Cardiac fibroblast (primary cell): ENCODE measurements at regions not wholly inside any gene's neighbourhood (a gene's known extent, or its start where the extent isn't known, plus 50 kb on each side); places are given as distances from the start of the nearest gene placed in this dataset.

Experiments used
- DNase-seq, 2 donors: peaks; one replicate each; pipeline versions ENCODE4 v3.0.0 to v3.0.0-alpha.2; 2010; ENCODE audit warnings: low read depth in 2 of 2
- H3K4me3 ChIP-seq, 2 donors: replicated peaks in 1 of 2; 1 replicate in 1 of 2; 2 replicates in 1 of 2; pipeline ENCODE4 v1.5.1; 2011; ENCODE audit warnings: low read depth in 2 of 2, low read length in 2 of 2, mild to moderate bottlenecking in 2 of 2, moderate library complexity in 1 of 2
- CTCF ChIP-seq: IDR thresholded peaks from one replicate; pipeline ENCODE4 v1.5.1; 2011; ENCODE audit warnings: low read depth, mild to moderate bottlenecking, low read length, inconsistent platforms

GRCh38 chr17:12613566-12613965, 52.1 kb upstream of the MYOCD start:
- H3K4me3 ChIP-seq: no peak overlapping the region
- TF ChIP-seq CTCF: no peak
- DNase-seq: peak; percentile 35 to 74
